Posterior vena cava (tissue), 2 donors: ENCODE measurements at regions not wholly inside any gene's neighbourhood (a gene's known extent, or its start where the extent isn't known, plus 50 kb on each side); places are given as distances from the start of the nearest gene placed in this dataset.
A peak's percentile ranks its signal among the peaks of the same experiment; 100 is the strongest.

Experiments
- DNase-seq: peaks from one replicate; pipeline ENCODE4 v3.0.0-alpha.2; 2020; ENCODE audit warnings: low spot score
- intact Hi-C, 2 donors: fragments of 100-400 bp; cut with DNase I; formaldehyde crosslinking; loops; one replicate each; pipeline versions ENCODE4 v1.14.1 to v1.14.2; 2022 to 2023
- donor health status: DM: yes; HTN: yes; CAD: no.
- donor health status: DM: yes; HTN: yes; CAD: no.

GRCh38 chr13:62067821-62068220, 652.2 kb upstream of the PCDH20 start:
- intact Hi-C loops = no loop called here
- DNase-seq = no peak

- intact Hi-C loops = no loop called here
- no peak for DNase-seq
Observed at GRCh38 chr13:62065016-62065415, 649.4 kb upstream of the PCDH20 start.

GRCh38 chr13:62061751-62062150, 646.1 kb upstream of the PCDH20 start:
- intact Hi-C loops = no loop called here
- no peak for DNase-seq

GRCh38 chr13:62060570-62060969, 644.9 kb upstream of the PCDH20 start:
- no peak for DNase-seq
- intact Hi-C loops = no loop called here

- intact Hi-C loops = no loop called here
- DNase-seq = no peak
Observed at GRCh38 chr13:62057286-62057685, 641.6 kb upstream of the PCDH20 start.

GRCh38 chr13:62049992-62050391, 634.3 kb upstream of the PCDH20 start:
- intact Hi-C loops = no loop called here
- no peak for DNase-seq

GRCh38 chr13:62046512-62046911, 630.9 kb upstream of the PCDH20 start:
- DNase-seq = peak; percentile 66
- intact Hi-C loops = no loop called here

- intact Hi-C loops = no loop called here
- DNase-seq = no peak
Observed at GRCh38 chr13:62043600-62043999, 628.0 kb upstream of the PCDH20 start.

- intact Hi-C loops = no loop called here
- DNase-seq = no peak
Observed at GRCh38 chr13:62040806-62041205, 625.2 kb upstream of the PCDH20 start.

GRCh38 chr13:62040078-62040477, 624.4 kb upstream of the PCDH20 start:
- intact Hi-C loops = no loop called here
- no peak for DNase-seq

GRCh38 chr13:62038214-62038613, 622.6 kb upstream of the PCDH20 start:
- no peak for DNase-seq
- intact Hi-C loops = no loop called here

GRCh38 chr13:62035981-62036380, 620.3 kb upstream of the PCDH20 start:
- intact Hi-C loops = no loop called here
- no peak for DNase-seq

GRCh38 chr13:62033934-62034333, 618.3 kb upstream of the PCDH20 start:
- no peak for DNase-seq
- intact Hi-C loops = no loop called here

- intact Hi-C loops = no loop called here
- no peak for DNase-seq
Observed at GRCh38 chr13:62022369-62022768, 606.7 kb upstream of the PCDH20 start.

- no peak for DNase-seq
- intact Hi-C loops = no loop called here
Observed at GRCh38 chr13:62019858-62020257, 604.2 kb upstream of the PCDH20 start.

GRCh38 chr13:62014299-62014698, 598.6 kb upstream of the PCDH20 start:
- DNase-seq = no peak
- intact Hi-C loops = no loop called here

- no peak for DNase-seq
- intact Hi-C loops = no loop called here
Observed at GRCh38 chr13:62003452-62003851, 587.8 kb upstream of the PCDH20 start.

- intact Hi-C loops = no loop called here
Observed at GRCh38 chr13:61994174-61994573, 578.5 kb upstream of the PCDH20 start.

GRCh38 chr13:61989978-61990377, 574.3 kb upstream of the PCDH20 start:
- DNase-seq = no peak
- intact Hi-C loops = no loop called here

More at GRCh38 chr13:61994174-61994573, 578.5 kb upstream of the PCDH20 start:
- no peak for DNase-seq

- intact Hi-C loops = no loop called here
- no peak for DNase-seq
Observed at GRCh38 chr13:61988810-61989209, 573.2 kb upstream of the PCDH20 start.

GRCh38 chr13:61975001-61975400, 559.4 kb upstream of the PCDH20 start:
- intact Hi-C loops = no loop called here
- no peak for DNase-seq

- intact Hi-C loops = no loop called here
- no peak for DNase-seq
Observed at GRCh38 chr13:61965756-61966155, 550.1 kb upstream of the PCDH20 start.
